NOMO-1 treated with DMSO at 0.1 percent for 48 hours (cell line): ENCODE measurements at regions not wholly inside any gene's neighbourhood (a gene's known extent, or its start where the extent isn't known, plus 50 kb on each side); places are given as distances from the start of the nearest gene placed in this dataset.
A peak's percentile ranks its signal among the peaks of the same experiment; 100 is the strongest.
"Not testable (repeated sequence)": the region's sequence is repeated elsewhere in the genome, so short reads cannot be mapped to it uniquely, and the experiment has no call there.

ENCODE experiments used
- DNase-seq: peaks from one replicate; lab custom pipeline; 2025; ENCODE audit not compliant: unreplicated experiment; lab: John Stamatoyannopoulos, UW

DNA sequence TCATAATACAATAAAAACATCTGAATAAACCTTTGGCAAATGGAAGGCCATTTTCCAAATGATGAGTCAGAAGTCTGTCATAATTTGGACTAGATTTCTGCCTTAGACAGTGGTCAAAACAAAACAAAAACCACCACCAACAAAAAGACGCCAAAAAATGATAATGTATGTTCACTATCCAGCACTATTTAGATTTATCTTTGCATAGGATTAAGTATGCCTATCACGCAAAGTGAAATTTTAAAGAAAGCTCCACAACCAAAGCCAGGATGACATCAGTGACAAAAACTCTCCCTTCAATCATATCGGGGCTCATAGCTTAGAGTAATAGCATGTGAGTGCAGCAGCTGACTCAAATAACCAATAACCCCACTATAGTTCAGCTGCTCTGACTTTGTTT is 201.9 kb downstream of the MOXD1 start:
- no peak for DNase-seq

DNA sequence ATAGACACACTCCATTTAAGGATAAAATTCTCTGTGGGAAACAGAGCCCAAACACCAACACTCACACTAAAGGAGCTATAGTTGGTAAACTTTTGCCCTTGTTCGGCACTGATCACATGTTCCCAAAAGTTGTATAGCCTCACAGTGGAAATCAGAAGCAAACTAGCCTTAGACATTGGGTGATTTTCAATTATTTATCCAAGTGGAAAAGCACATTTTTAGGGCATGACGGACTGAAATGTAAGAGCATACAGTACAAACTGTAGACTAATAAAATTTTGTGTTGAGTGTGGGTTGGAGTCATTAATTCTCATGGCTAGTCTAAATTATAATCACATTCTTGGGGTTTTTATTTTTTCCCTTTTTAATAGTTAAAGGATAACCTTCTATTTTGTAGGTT is 202.4 kb downstream of the MOXD1 start:
- DNase-seq, result no peak

DNA sequence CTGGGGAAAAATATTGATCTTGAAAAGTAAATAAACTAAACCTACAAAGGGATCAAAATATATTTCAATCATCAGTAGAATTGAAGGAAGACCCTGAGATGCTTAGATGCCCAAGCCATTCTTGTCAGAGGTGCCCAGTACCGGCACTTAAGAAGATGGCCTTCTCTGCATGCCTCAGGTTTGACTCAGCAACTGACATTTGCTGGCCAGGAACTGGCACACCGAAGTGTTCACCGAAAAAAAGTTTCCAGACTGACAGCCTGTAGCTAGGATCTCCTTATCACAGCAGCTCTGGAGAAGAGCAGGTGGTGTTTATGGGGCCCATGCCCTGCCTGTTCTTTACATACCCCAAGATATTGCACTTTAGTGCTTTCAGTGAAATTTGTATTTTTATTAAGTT is 203.2 kb downstream of the MOXD1 start:
- no peak for DNase-seq

DNA sequence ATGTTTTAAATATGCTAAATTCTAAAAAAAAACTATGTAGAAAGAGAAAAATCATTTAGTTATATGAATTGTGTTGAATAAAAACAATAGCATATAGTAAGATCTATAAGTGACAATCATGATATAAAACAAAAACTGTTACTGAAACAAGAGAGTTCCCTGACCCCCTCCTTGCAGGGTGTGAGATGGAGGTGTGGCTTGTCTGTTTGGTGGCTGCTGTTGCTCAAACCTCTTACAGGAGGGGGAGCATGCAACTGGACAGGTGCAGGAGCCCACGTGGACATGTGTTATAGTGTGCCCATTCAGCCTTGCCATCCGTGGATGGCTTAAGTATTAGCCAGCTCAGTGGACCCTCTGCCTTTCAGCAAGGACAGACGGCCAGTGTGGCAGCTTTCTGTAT is 206.7 kb downstream of the MOXD1 start:
- no peak for DNase-seq

DNA sequence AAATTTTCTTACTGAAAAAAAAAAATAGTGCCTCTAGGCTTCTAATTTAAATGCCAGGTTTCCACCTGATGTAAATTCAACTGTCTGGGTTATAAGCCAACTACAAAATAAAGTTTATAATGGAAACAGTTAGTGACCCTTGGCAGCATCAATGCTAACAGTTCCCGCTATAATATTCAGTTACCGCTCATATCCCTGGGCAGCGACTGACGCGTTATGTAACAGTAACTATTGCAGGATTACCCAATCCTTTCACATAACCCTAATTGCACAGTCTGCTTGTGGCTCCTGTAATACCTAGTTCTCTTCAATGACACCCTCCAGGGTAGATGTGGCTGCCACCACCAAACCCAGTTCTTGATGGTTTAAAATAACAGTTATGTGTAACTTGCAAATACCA is 208.6 kb downstream of the MOXD1 start:
- DNase-seq, result peak; percentile 83

DNA sequence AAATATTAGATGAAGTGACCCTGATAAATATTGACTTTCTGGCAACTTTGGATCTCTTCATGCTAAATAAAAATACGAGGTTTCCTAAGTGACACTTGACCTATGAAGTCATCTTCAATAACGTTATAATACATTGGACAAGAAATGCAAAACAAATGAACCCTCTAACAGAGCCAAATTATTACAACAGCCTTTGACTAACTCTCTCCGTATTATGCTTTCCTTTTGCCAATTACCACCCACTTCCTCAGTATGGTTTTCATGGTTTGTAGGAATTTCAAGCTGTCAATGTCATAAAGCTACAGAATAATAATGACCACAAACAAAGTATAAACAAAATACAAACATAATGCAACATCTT is 210.5 kb downstream of the MOXD1 start:
- DNase-seq, result no peak

DNA sequence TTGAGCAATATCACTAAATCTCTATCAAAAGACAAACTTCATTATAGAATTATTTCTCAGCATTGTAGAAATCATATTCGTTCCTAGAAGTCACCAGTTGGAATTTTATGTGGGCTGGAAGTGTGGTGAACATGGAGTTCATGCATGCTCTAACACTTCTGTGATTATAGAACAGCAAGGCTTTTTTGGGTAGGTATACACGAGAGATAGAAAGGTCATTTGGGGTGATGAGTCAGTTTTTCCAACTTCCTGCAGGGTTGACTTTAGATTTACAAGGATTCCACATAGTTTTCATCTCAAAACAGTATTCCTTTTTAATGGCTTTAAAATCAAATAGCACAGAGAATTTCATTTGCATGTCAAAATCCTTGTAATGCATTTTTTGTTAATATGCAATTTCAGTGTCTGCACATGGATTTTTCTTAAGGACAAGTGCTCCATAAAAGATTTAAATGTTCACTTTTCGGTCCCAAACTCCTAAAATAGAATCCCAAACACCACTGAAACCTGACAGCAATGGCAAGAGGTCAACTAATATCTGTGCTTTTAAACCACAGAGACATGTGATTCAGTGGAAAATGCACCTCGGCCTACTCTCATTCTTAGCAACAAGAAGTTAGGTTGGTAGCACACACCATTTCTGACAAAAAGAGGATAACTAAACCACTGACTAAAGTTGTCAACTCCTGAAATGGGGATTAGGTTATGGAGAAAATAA is 211.0 kb downstream of the MOXD1 start:
- DNase-seq, result no peak

DNA sequence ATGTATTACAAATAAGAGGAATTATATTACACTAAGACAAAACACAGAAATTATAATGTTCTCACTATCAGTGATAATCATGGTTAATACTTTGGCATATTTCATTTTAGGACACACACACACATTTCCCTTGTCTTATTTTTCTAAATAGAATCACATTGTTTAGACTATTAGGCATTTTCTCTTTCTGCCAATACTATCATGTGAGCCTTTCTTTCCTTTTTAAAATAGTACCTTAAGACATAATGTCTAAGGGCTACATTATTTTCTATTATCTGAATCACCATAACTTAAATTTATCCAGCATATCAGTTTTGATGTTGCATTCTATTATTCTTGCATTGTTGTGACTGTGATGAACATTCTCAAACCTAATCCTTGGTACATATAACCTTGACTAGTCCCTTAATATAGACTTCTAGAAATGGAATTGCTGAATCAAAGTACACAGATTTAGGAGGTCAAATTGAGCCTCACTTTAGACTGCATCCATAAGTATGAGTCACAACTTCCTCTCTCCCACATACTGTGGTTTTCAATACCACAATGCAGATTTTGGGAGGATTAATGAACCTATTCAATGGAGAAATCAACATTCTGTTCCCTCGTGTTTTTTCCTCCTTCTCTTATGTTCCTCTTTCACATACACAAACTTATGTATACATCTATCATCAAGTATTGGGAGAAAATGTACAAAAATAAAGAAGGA is 212.6 kb downstream of the MOXD1 start:
- peak; percentile 21 for DNase-seq

DNA sequence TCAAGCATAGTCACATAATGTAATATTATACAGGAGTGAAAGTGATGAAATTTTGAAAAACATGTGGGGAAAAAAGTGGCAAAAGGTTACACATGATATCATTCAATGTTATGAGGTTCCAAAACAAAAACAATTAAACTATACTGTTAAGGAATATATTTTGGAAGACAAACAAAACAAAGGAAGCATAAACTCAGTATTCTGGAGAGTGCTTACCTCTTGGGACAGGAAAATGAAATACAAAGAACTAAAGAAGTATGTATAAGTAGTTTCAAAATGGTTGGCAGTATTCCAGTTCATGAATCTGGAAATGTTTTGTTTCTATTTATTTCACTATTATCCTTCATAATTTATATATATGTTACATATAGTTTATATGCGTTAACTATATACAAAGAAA is 213.5 kb downstream of the MOXD1 start:
- DNase-seq, result no peak

DNA sequence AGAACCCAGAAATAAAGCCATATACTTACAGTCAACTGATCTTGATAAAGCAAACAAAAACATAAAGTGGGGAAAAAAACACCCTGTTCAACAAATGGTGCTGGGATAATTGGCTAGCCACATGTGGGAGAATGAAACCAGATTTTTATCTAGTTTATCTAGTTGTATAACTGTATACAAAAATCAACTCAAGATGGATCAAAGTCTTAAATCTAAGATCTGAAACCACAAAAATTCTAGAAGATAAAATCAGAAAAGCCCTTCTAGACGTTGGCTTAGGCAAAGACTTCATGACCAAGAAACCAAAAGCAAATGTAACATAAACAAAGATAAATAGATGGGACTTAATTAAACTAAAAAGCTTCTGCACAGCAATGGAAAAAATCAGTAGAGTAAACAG is 216.3 kb downstream of the MOXD1 start:
- DNase-seq, result not testable (repeated sequence)

DNA sequence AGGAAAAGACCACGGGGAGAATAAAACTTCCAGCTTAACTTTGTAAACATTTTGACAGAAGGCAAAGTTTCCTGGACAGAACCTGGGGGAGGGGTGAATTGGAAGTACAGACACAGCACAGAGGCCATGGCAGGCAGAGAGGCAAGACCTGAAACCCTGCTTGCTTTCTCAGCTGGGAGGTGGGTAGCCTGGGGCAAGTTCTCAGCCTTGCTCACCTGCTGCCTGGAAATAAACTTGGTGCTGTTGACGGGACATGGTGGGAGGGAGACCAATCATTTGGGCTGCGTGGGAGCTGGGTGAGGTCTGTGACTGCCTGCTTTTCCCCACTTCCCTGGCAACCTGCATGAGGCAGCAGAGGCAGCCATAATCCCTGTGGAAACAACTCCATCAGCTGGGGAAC is 221.3 kb downstream of the MOXD1 start:
- DNase-seq, result no peak

DNA sequence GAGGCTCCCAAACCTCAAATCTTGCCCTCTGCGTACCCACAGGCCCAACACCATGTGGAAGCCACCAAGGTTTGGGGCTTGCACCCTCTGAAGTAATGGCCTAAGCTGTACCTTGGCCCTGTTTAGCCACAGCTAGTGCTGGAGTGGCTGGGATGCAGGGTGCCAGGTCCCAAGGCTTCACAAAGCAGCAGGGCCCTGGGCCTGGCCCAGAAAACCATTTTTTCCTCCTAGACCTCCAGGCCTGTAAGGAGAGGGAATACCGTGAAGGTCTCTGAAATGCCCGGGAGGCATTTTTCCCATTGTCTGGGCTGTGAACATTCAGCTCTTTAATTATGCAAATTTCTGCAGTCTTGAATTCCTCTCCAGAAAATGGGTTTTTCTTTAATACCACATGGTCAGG is 223.7 kb upstream of the CCN2 start:
- DNase-seq, result no peak

DNA sequence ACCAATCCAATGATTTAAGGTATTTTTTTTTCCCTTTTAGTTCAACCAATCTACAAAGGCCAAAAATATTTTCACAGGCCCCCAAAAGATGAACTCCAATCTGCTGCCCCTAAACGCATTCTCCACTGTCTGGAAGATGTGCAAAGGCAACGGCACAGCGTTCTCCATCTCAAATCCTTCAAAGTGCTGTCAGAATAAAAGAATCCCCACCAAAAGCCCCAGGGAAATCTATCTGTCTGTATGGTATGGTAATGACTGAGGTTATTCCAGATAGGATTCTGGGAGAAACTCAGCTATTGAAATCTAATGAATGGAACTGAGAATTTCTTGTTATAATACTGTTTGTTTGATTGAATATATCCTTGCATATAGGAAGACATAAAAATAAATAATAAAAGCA is 217.8 kb upstream of the CCN2 start:
- DNase-seq, result no peak

DNA sequence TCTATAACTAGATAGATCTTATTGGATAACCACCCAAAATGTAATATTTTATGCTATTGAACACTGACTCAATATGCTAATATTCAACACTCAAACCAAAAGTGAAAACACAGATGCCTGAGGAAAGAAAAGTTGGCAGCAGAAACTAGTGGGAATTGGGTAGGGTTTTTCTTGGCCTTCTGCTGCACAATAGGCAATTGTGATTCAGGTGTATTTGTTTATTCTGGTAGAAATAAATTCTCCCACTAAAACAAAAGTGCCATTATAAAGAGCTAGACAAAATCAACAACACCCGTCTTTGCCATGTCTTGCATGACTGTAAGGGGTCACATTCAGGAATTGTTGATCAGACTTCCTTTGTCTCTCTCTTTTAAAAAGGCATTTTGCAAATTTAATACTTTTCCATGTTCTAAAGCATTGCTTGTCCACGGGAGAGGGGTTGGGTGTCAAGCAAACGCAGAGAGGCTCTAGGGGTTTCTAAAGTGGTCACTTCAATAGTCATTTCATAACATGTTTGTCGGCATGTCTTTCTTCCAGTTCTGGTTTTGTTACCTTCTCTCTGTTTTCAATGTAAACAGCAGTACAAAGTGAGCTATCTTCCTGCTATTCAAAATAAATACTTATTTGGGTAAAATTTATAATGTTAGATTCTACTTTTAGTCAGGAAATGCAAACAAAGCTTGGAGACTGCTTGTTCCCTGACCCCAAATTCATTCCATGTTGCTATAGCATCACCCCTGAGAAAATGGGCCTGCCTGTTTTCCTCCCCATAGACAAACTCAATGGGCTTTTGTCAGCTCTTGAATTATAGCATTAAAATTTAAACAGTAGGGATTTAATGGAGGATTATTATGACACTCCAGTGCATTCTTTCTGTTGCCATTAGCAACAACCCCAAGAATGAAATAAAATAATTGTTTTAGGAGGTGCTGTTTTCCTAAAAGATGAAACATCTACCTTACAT is 217.0 kb upstream of the CCN2 start:
- DNase-seq, result no peak

DNA sequence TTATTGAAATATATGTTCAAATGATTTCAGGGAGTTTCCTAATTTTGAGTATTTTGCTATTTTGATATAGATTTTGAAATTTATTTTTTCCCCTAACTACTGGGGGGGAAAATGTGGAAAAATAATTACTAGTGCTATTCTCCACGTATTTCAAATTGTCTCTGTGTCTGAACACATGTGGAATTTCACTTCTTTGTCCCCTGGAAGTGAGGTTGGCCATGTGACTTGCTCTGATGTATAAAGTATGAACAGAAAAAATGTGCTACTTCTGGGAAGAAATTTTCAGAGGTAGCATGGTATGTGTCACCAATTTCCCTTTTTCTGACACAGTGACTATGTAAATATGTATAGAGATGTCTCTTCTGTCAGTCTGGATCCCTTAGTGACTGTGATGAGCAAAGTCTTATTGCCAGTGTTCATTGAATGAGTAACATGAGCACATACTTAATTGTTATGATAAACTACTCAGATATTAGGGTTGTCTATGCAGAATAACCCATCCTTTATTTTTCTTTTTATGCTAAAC is 215.4 kb upstream of the CCN2 start:
- DNase-seq, result no peak

DNA sequence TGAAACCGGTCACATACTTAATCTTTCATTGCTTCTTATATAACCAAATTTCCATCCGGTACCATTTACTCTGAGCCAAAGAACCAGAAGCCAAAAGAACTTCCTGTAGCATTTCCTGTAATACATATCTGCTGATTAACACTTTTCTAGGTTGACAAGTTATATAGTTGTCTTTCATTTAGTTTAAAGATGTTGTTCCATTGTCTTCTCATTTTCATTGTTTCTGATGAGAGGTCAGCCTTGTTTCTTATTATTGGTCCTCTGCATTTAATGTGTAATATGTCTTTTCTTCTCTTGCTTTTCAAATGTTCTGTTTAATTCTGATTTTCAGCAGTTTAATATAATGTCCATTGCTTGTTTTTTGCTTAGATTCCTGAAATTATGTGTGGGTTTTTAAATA is 214.5 kb upstream of the CCN2 start:
- no peak for DNase-seq

DNA sequence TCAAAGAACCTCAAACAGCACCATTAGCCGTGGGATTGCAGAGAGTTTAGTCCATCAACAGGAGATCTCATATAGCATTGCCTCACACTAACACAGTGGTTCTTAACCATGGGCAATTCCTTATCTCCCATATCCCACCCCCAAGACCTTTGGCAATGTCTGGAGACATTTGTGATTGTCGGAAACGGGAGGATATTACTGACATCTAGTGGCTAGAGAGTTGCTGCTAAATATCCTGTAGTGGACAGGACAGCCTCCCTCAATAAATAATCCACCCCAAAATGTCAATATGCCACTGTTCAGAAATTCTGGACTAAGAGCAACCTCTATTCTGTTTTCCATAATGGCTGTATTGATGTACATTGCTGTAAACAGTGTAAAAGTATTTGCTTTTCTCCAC is 210.1 kb upstream of the CCN2 start:
- no peak for DNase-seq

DNA sequence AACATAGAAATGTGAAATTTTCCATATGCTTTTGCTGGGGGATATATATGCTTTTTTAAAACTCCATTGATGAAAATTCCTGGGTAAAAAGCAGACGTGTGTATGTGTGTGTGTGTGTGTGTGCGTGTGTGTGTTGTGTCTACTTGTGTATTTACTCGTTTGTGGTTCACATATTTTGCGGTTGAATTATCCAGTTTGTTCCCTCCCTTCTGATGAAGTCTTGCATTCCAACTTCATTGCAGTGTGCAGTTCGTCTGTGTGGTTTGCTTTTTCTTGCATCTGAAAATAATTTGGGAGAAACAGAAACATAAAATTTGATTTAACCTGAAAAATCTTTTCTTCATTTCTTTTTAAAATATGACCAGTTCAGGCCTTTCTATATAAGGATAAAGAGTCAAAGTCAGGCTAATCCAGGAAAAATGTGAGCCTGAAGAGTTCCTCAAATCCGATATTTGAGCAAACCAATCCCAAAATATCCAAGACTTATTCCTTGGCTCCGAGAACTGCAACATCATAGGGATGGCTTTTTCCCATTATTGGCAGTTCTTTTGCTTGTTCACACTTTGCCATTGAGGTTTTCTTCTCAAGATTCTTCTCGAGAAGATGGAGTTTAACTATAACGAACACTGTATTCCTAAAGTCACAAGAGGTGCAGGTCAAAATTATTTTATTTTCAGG is 202.2 kb upstream of the CCN2 start:
- DNase-seq, result no peak

DNA sequence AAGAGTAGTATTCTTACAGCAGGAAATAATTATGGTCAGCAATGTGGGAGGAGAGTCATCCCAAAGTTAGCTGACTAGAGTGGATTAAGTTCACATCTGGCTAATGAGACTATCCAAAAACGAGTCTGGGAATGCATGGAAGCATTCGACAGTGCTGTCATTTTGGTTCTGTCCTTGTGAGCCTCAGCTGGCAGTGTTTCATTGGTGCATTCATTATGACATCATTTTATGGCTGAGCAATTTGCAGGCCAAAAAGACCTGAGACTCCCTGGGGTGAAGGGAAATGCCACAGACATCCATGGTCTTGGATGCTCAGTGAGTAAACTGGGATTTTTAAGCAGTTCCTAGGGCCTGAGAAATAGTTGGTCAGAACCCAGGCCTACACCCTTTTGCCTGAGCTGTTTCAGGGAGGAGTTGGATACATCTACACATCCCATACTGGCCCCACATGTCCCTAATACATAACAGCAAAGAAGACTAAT is 196.4 kb upstream of the CCN2 start:
- DNase-seq, result no peak

DNA sequence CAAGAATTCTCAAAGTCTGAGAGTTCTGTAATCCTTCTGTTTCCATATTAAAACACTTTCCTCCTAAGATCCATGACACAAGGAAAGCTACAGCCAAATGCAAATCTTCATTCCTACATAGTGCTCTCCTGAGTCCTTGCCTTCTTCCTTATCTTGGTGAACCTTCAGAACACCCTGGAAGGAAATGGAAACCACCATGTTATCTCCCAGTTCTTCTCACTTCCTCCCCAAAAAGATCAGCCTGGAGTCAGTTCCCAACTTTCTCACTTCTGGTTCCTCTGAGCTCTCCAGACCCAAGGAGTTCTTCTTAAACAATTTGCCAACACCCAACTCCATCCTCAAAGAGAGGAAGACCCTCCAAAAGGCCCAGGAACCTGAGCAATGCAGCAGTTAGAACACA is 193.3 kb upstream of the CCN2 start:
- no peak for DNase-seq

DNA sequence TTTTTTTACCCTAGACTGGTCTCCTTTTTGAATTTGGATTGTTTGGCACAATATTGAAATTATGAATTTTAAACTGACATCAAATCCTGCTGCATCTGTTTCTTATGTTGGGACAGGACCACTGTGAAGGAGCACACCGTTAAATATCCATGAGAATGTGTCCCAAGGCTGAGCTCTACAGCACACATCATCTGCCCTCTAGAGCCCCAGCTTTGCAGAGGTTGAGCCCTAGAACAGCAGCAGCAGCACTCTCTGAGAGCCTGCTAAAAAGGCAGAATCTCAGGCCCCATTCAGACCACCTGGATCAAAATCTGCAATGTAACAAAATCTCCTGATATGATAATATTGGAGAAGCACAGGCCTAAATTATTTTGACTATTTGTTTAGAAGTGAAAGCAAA is 192.1 kb upstream of the CCN2 start:
- no peak for DNase-seq
